Right lobe of liver (tissue), 4 donors: ENCODE measurements at regions not wholly inside any gene's neighbourhood (a gene's known extent, or its start where the extent isn't known, plus 50 kb on each side); places are given as distances from the start of the nearest gene placed in this dataset.

ENCODE experiments used
- CTCF ChIP-seq, 4 donors: fragments of 200-600 bp in 3 of 4; fragments of 450-650 bp in 1 of 4; IDR thresholded peaks; one replicate each; pipeline versions ENCODE4 v1.5.1 to v1.8.0; 2016 to 2022; ENCODE audit warnings: antibody characterized with exemption in 4 of 4, mild to moderate bottlenecking in 2 of 4
- POLR2A ChIP-seq: fragments of 450-650 bp; IDR thresholded peaks from one replicate; pipeline ENCODE4 v1.6.1; 2017; ENCODE audit warnings: antibody characterized with exemption, mild to moderate bottlenecking
- donor health status: DM: no; HTN: no; CAD: no.
- donor health status: DM: no; HTN: no; CAD: no.
- donor health status: DM: no; HTN: yes; CAD: no.

- TF ChIP-seq CTCF (IDR thresholded peaks at IDR 0.05) (no peak), POLR2A (no peak)
These were observed 245.3 kb upstream of the HTR2A start for GRCh38 chr13:47142105-47142504.
